Smooth muscle cell (in vitro differentiated cells): ENCODE measurements at regions not wholly inside any gene's neighbourhood (a gene's known extent, or its start where the extent isn't known, plus 50 kb on each side); places are given as distances from the start of the nearest gene placed in this dataset.

ENCODE experiments used
- DNase-seq: peaks from one replicate; lab custom pipeline; 2025; ENCODE audit not compliant: unreplicated experiment; lab: John Stamatoyannopoulos, UW
- H2AFZ ChIP-seq: fragments of 200-600 bp; sonication (generic); 2 replicates; pipeline ENCODE4 v1.6.0; 2016; ENCODE audit warnings: antibody characterized with exemption, low read depth, mild to moderate bottlenecking
- H3F3A ChIP-seq: fragments of 200-600 bp; sonication (generic); 2 replicates; pipeline ENCODE4 v1.6.0; 2017; ENCODE audit warnings: antibody characterized with exemption, low read depth
- H3K27ac ChIP-seq: fragments of 200-600 bp; sonication (generic); 2 replicates; pipeline ENCODE4 v1.5.1; 2016; ENCODE audit warnings: low read depth, mild to moderate bottlenecking
- H3K27me3 ChIP-seq: fragments of 200-600 bp; sonication (generic); 2 replicates; pipeline ENCODE4 v1.6.1; 2016; ENCODE audit warnings: low read depth, mild to moderate bottlenecking
- H3K36me3 ChIP-seq: fragments of 200-600 bp; sonication (generic); 2 replicates; pipeline ENCODE4 v1.5.1; 2016; ENCODE audit warnings: low read depth
- H3K4me1 ChIP-seq: fragments of 200-600 bp; sonication (generic); 2 replicates; pipeline ENCODE4 v1.5.1; 2016; ENCODE audit warnings: low read depth
- H3K4me2 ChIP-seq: fragments of 200-600 bp; sonication (generic); 2 replicates; pipeline ENCODE4 v1.6.0; 2016; ENCODE audit warnings: mild to moderate bottlenecking
- H3K4me3 ChIP-seq: fragments of 200-600 bp; sonication (generic); 2 replicates; pipeline ENCODE4 v1.5.1; 2016; ENCODE audit warnings: mild to moderate bottlenecking
- H3K79me2 ChIP-seq: fragments of 200-600 bp; sonication (generic); 2 replicates; pipeline ENCODE4 v1.6.0; 2016; ENCODE audit warnings: low read depth, mild to moderate bottlenecking
- H3K9ac ChIP-seq: fragments of 200-600 bp; sonication (generic); 2 replicates; pipeline ENCODE4 v1.6.0; 2016; ENCODE audit warnings: low read depth
- H3K9me3 ChIP-seq: fragments of 200-600 bp; sonication (generic); replicated peaks from 2 replicates; pipeline ENCODE4 v1.5.1; 2016; ENCODE audit warnings: low read depth
- H4K20me1 ChIP-seq: fragments of 200-600 bp; sonication (generic); 2 replicates; pipeline ENCODE4 v1.6.0; 2016; ENCODE audit warnings: low read depth
- CTCF ChIP-seq: fragments of 200-600 bp; sonication (generic); IDR thresholded peaks from 2 replicates; pipeline ENCODE4 v1.5.1; 2017; ENCODE audit warnings: borderline replicate concordance, mild to moderate bottlenecking, antibody characterized with exemption; ENCODE audit not compliant: insufficient read depth, poor library complexity, severe bottlenecking
- WGBS: methylation state at CpG from one replicate; pipeline ENCODE4 v1.1.7; 2016; ENCODE audit warnings: low lambda C conversion rate; 5-methylcytosine and 5-hydroxymethylcytosine counted together

GRCh38 chr15:67920524-67921240, 80.8 kb upstream of the RNU6-1 start:
- Histone ChIP-seq H3K4me2 (no peak overlapping the region), H3K27ac (no peak overlapping the region), H2AFZ (no peak overlapping the region), H4K20me1 (no peaks in the 10 kb centered on the region), H3F3A (peaks cover 21% of the 10 kb centered on the region), H3K79me2 (no peaks in the 10 kb centered on the region), H3K36me3 (no peaks in the 10 kb centered on the region), H3K27me3 (no peaks in the 10 kb centered on the region), H3K4me1 (peaks cover 31% of the 10 kb centered on the region), H3K4me3 (no peak overlapping the region), H3K9ac (no peak overlapping the region), H3K9me3 (no peaks in the 10 kb centered on the region)
- no peak for TF ChIP-seq CTCF
- WGBS: 71% methylated on average over 6 of the region's 6 CpGs
- DNase-seq: no peak

GRCh38 chr15:67922106-67922675, 82.3 kb upstream of the RNU6-1 start:
- Histone ChIP-seq H3K4me3 (no peak overlapping the region), H2AFZ (no peak overlapping the region), H3K9ac (no peak overlapping the region), H4K20me1 (no peaks in the 10 kb centered on the region), H3K79me2 (no peaks in the 10 kb centered on the region), H3K27me3 (no peaks in the 10 kb centered on the region), H3K4me2 (no peak overlapping the region), H3K36me3 (no peaks in the 10 kb centered on the region), H3K4me1 (peaks cover 19% of the 10 kb centered on the region), H3K27ac (no peak overlapping the region), H3K9me3 (no peaks in the 10 kb centered on the region), H3F3A (peaks cover 14% of the 10 kb centered on the region)
- WGBS: 93% methylated on average over 7 of the region's 7 CpGs
- no peak for DNase-seq
- TF ChIP-seq CTCF: no peak

- no peaks in the 10 kb centered on the region for H3K36me3 ChIP-seq
- no peaks in the 10 kb centered on the region for H4K20me1 ChIP-seq
- no peaks in the 10 kb centered on the region for H3K9me3 ChIP-seq
- H3F3A ChIP-seq: peaks cover 14% of the 10 kb centered on the region
- H3K27me3 ChIP-seq: no peaks in the 10 kb centered on the region
- DNase-seq: no peak
- H3K9ac ChIP-seq: no peak overlapping the region
- no peak for TF ChIP-seq CTCF
- peak overlapping the region; percentile 59 for H3K27ac ChIP-seq
- H3K4me1 ChIP-seq: peaks cover 14% of the 10 kb centered on the region
- H3K79me2 ChIP-seq: no peaks in the 10 kb centered on the region
- 61% methylated on average over 10 of the region's 10 CpGs for WGBS
- H3K4me3 ChIP-seq: no peak overlapping the region
- H3K4me2 ChIP-seq: peak overlapping the region; percentile 52
- peak overlapping the region; percentile 74 for H2AFZ ChIP-seq
These were observed 83.4 kb upstream of the RNU6-1 start for GRCh38 chr15:67922971-67923945.
